HG02852 (cell line): ENCODE measurements at regions not wholly inside any gene's neighbourhood (a gene's known extent, or its start where the extent isn't known, plus 50 kb on each side); places are given as distances from the start of the nearest gene placed in this dataset.

ENCODE experiments used
- ATAC-seq: cut with Tn5 transposase; IDR thresholded peaks from one replicate; pipeline ENCODE4 v1.9.1; 2021; ENCODE audit warnings: mild to moderate bottlenecking, moderate library complexity; ENCODE audit not compliant: unreplicated experiment

DNA sequence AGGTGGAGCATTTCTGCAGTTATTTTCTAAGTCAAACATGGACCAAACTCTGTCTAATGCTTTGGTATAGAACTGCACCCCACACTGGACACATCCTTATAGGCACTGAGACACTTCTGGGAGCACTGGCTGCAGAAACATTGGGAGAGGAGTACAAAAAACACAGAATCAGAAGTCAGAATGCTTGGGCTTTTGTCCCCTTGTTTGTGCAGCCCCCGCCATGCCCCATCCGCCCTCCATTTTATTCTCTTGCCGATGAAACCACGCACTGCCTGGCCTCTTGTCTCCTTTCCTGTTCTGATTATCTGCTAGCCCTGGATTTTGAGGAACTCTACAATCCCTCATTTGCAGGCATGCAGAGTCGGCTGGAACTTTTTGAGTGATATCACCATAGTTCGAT, 1201.2 kb downstream of the TBC1D22A start:
- no peak for ATAC-seq

DNA sequence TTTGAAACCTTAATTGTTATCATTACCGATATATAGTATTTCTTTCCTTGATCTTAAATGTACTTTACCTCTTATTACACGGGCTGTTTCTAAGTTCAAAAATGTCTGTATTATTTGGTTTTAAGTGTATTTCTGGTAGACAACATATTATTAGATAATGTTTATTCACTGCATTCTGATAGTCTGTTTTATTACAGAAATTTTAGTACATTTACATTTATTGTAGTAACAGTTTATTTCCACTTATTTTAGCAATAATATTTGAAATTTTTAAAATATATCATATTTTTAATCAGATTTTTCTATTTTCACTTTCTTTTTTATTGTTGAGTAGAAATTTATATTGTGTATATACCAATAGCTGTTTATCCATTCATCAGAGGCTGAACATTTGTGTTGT, 1195.2 kb downstream of the TBC1D22A start:
- no peak for ATAC-seq

DNA sequence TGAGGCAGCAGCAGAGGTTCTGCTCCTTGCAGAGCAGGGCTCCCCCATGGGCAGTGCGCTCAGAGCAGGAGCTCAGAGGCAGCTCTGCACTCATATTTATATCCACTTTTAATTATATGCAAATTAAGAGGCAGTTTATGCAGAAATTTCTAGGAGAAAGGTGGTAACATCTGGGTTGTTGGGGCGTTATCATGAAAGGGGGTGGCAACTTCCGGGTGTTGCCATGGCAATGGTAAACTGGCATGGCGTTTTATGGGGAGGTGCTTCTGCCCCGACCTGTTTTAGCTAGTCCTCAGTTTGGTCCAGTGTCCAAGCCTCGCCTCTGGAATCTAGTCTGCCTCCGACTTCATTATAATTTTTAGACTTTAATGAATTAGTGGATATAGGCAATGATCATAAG, 1191.7 kb downstream of the TBC1D22A start:
- ATAC-seq, result no peak

DNA sequence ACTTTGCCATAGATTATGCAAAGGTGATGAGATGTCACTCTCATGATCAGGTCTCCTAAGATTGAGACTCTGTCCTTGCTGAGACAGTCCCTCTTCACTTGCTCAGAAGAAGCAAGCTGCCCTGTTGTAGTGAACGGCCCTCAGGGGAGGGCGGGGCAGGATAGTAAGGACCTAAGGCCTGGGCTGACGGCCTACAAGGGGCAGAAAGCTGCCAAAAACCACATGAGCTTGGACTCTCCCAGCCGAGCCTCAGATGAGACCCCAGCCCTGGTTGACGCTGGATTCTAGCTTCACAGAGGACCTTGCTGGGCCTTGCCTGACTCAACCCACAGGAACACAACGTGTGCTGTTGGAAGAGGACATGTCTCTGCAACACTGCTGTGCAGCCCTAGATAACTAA, 1182.5 kb downstream of the TBC1D22A start:
- ATAC-seq, result no peak

DNA sequence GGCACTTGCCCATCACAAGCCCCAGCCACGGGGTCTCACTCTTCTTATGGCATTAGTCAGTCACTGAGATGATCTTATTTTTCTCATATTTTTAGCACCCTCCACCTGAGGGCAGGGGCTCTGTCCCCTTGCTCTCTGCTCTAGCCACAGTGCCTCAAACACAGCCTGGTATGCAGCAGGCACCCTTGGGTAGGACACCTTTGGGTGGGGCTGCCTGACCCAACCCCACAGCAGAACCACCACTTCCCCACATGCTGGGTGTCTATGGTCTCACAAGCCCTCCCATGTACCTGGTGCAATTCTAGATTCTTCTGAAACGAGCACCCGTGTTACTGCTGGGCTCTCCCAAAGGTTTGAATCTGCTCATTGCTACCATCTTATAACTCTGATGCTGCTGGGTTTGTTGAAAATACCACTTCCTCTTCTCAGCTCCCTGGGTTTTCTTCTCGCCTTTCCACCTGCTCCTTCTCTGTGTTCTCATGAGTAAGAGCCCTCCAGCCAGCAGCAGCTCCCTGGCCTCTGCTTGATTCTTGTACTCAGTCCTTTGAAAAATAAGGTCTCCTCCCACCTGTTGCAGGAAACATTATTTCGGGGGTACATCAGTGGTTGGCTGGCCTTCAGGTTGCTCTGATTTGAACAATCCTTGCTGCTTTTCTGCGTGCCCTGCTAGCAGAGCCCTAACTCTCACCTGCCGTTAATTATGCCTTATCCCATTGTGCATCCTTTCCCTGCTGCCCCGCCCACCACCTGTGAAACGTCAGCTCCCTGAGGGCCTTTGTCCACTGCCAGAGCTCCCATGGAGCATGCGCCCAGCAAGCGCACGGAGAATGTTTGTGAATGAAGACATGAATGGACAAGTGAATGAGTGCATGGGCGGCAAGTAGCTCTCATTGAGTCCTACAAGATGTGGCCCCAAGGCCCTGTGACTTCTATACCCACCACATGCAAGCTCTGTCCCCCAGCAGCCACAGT, 1181.6 kb downstream of the TBC1D22A start:
- ATAC-seq, result no peak

DNA sequence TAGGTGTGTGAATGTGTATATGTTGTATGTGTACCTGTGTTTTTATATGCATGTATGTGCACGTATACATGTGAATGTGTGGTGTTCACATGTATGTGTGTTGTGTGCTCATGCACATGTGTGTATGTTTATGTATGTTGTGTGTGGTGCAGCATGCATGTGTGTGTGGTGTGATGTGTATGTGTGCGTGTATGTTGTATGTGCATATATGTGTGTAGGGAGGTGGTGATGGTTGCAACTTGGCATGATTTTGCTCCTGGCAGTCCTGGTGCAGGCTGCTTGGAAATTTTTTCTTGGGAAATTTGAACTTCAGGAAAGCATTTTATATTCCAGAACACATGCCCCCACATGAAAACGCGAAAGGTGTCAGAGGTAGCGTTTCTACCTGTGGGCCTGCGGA, 1177.8 kb downstream of the TBC1D22A start:
- ATAC-seq, result no peak

DNA sequence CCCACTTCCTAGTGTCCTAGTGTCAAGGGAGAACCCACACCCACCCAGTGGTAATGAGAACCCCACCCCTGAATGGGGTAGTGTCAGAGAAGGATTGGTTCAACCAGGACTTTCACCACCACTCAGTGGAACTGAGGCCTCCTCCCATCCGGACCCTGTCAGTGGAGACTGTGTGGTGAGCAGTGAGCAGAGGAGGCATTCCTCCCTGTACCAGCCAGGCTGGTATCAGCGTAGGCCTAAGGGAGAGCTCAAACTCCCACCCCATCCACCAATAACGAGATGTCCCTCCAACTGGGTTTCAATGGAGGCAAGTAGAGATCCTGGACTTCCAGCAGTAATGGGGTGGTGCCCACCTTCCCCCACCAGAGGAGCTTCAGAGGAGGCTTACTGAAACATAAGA, 1171.4 kb downstream of the TBC1D22A start:
- no peak for ATAC-seq

DNA sequence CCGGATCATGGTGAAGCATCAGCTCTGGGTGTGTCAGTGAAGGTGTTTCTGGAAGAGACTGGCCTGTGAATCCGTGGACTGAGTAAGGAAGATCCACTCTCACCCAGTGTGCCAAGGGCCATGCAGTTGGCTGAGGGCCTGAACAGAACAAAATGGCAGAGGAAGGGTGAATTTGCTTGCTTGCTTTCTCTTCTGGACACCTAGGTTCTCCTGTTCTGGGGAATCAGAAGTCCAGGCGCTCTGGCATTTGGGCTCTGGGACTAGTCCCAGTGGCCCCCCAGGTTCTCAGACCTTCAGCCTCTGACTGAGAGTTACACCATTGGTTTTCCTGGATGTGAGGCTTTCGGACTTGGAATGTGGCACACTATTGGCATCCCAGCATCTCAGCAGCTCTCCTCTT, 1170.8 kb downstream of the TBC1D22A start:
- ATAC-seq, result no peak

DNA sequence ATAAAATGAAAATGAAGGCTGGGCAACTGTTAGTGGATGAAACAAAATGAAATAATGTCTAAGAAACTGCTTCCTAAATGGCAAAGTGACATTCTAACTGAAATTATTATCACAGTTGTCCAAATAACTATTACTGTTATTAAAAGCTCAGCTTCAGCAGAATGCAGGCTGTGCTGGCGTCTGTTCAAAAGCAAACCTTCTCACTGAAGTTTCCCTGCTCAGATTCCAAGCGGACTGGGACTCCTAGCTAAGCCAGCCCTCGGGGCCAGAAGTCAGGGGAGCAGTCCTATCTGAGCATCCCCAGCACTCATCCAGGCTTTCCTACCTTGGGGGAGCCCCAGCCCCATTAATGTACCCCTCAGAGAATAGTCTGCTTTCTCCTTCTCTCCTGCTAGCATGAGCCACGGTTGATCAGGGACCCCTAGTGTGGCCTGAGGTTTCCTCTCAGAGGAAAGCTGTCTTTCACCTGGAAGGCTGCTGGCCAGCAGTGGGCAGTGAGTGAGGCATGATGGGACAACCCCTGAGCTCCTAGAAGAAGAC, 1167.3 kb downstream of the TBC1D22A start:
- no peak for ATAC-seq

DNA sequence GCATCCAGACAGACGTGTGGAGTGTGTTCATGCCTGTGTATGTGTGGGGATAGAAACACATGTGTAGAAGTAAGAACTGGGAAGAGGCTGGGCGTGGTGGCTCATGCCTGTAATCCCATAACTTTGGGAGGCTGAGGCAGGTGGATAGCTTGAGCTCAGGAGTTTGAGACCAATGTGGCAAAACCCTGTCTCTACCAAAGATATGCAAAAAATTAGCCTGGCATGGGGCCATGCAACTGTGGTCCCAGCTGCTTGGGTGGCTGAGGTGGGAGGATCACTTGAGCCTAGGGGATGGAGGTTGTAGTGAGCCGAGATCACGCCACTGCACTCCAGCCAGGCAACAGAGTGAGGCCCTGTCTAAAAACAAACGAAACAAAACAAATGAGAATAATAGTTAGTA, 1166.6 kb downstream of the TBC1D22A start:
- ATAC-seq, result no peak

DNA sequence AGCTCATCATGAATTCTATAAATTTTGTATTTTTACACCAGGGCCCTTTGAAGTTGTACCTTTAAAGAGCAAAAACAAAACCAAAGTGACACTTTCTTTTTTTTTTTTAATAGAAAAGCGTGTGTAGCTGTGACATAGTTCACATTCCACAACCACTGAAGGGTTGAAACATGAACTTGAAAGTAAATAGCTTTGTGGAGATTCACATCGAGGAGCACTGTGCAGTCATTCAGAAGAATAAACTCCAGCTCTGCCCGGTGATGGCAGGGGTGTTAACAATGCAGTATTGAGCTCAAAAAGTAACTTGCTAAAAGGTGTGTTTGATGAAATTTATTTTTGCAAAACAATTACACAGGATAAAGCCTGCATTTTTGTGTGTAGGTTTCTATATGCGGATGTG, 1166.2 kb downstream of the TBC1D22A start:
- ATAC-seq, result no peak

DNA sequence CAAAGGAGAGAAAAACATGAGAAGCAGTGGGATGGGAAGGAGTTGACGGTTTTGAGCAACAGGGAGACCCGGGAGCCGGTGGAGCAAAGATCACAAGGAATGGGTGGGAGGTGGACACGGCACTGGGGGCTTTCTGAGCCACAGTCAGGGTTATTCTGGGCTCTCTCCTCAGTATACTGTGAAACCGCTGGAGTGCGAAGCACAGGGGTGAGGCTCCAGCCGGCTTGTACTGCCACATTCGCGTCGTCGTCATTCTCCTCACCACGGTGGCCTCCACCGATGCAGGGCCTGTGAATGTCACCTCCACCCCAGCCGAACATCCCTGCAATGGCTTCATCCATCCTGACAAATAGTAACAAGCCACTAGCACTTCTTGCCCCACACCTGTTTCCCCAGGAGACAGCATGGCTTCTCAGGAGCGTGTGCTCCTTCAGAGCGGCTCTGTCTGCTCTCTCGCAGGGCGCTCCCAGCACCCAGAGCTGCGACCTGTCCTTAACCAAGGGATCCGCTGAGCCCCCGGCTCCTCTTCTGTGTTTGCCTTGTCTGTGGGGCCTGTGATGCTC, 1165.3 kb downstream of the TBC1D22A start:
- no peak for ATAC-seq

DNA sequence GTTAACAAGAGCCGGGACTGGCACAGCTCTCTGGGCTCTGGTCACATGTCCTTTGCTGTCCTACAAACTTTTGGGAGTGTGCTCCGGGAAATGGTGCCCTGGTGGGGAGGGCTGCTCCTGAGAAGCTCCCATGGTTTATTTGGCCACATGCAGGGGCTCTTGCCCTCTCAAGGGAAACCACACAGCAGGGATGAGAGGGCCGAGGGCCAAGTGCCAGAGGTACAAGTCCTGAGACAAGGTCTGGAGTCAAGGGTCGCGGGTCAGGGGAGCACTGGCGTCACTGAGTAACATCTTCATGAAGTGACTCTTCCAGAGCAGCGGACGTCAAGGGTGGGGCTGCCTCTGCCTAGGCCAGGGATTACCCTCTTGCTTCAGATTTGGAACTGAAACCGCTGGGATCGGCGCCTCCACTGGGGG, 1160.6 kb downstream of the TBC1D22A start:
- ATAC-seq, result no peak

DNA sequence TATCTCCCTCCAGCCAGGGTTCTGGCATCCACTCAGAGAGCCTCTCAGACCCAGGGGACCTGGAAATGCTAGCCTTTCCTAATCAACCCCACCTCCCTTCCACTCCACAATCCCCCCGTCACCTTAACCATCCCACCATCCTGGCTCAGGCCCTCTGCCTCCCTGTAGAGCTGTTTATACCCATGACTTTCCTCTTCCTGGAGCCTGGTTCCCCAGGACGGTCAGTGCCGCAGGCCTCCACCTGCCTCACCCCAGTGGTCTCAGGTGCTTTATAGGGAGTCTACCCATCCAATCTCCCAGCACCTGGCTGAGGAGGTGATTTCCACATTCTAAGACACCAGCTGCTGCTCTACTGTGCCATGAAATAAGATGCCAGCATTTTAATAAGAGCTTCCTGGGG, 1159.5 kb downstream of the TBC1D22A start:
- no peak for ATAC-seq

DNA sequence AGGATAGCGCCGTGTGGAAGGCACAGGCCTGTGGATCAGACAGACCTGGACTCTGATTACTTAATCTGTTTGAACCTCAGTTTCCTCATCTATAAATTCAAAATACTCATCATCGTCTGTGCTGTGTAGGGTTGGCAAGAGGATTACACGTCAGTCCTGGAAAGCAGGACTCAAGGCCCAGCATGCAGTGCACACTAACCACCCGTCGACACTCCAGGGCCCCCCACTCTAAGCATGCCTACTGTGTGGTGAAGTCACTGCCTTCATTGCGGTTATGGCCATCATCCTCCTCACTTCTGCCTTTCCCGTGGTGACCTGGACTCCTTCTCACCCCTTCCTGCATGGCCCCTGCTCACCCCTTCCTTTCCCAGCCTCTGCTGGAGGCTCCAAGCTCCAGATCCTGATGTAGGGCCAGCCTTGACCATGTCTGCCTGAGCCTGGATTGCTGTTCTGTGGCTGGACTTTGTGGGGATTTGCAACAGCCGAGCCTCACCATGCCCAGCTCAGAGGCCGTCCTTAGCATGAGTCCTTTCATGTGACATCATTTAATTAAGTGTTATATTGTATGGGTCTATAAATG, 1158.0 kb downstream of the TBC1D22A start:
- no peak for ATAC-seq

DNA sequence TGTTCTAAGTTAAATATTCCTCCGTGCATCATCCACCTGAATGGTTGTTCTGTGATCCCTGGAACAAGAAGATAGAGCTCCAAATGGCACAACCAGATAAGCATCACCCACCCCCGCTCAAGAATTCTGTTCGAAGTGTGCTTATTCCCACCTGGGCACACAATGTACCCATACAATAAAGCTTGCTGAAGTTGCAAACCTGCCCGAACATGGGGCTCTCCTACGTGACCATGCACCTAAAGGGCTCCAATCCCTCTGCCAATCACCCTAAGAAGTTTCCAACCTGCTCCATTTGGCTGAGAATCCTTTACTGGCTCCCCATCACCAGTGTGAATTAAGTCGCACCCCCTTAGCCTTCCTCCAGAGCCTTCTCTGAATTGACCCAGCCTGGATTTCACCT, 1157.4 kb downstream of the TBC1D22A start:
- no peak for ATAC-seq

DNA sequence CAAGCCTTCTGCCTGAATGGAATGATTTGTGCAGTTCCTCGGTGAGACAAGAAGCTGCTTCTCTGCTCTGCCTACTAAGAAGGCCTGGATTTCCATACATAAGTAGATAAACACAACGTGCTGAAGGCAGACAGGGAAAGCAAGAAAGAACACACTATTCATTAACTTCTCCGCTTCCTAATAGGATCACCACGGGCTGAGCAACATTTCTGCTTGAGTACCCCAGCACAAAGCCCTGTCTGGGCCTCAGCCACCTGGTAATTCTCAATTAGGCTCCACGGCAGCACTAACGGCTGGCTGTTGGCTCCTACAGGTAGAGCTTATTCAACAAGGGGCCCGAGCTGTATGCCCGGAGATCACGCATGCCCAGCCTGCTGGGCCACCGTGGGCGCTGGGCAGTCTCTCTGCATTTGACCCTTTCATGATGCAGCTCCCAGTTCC, 1156.6 kb downstream of the TBC1D22A start:
- ATAC-seq, result peak; percentile 18

DNA sequence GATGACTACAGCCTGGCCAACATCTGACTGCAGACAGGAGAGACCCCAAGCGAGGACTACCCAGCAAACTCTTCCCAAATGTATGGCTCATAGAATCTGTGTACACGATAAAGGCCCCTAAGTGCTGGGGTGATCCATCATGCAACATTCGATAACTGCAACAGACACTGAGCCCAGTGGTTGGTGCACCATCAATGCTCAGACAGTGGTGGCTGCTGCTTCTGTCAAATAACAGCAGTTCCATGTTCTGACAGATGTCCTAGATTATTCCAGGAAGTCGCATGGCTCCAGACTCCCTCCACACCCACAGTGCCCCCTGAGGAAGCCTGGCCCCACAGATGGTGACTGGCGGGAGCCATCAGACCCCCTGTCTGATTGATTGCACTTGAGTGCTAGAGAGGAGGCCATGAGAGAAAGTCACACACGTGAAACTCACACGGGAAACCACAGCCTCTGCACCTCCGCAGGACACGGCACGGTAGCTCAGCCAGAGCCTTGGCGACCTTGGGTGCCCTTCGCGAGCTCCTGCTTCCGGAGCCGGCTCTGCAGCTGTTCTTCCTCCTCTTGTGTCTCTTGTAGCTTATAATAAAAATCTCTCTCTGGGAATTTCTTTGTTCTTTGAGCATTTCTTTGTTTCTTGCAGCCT, 1155.9 kb downstream of the TBC1D22A start:
- peak; percentile 93 for ATAC-seq

DNA sequence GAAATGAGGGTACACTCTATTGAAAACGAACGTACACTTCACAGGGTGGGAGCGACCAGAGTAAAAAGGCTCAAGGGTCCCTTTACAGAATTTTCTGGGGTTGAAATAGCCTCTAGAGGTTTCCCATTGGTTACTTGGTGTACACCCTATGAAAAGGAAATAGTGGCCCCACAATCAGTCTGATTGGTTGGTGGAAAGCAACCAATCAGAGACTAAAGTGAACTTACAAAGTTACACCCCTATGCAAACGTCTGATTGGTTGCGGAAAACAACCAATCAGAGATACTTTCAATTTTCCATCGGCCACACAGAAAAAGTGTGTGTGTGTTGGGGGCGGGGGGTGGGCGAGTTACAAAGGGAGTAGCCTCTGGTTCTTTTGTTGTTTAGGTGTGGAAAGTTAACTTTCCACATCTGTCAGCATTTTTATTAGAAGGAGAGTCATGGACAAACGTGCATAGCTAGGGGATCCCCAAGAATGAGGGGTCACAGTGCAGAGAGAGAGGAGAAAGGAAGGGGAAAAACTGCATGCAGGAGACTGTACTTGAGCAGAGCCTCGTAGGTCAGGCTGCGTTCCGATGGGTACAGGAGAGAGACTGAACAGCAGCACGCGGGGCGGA, 1152.1 kb downstream of the TBC1D22A start:
- ATAC-seq, result no peak

DNA sequence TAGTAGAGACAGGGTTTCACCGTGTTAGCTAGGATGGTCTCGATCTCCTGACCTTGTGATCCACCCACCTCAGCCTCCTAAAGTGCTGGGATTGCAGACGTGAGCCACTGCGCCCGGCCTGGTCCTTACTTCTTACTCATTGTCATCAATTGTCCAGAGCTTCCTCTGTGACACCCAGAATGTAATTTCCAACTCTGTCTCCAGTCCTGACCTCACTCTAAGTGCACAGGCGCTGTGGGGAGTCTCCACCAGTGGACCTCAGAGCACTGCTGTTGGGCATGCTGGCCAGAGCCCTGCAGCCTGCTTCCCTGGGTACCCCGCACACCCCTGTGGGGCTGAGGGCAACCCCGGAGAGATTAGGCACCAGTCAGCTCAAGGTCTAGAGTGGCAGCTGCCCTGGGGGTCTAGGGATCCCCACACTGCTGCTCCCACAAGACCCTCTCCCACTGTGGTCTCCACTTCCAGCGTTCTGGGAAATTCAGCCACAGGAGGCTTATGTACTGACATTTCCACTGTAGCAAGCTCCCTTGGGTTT, 1140.3 kb downstream of the TBC1D22A start:
- no peak for ATAC-seq

DNA sequence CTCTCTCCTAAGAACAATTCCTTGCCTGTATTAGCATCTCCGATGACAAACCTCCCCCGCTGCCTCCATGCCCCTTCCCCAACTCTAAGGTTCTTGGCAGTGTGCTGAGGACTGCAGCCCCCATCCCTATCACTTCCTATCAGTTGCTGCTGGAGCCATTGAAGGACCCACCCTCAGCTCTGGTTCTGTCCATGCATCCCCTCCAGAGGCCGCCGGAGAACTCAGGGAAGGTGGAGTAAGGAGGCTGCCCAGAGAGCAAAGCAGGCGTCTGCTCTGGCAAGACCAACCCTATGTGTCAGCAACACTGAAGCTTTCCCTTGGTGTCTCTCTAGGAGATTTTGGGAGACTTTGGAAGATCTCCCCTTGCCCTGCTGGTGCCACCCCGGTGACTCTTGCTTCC, 1139.5 kb downstream of the TBC1D22A start:
- no peak for ATAC-seq
